ENCODE measurements at regions not wholly inside any gene's neighbourhood (a gene's known extent, or its start where the extent isn't known, plus 50 kb on each side); places are given as distances from the start of the nearest gene placed in this dataset.

DNA sequence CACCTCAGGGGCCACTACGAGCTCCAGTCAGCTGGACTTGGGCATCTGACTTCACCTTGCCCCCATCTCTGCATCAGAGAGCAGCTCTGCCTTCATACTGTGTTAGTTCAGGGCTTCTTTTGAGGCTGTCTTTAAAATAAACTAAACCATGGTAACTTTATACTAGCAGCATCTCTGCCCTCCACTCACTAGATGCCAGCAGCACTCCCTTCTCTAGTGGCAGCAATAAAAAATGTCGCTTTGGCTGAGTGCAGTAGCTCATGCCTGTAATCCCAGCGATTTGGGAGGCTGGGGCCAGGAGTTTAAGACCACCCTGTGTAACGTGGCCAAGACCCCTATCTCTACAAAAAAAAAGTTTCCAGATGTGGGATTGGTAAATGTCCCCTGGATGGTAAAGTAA lies 584.4 kb downstream of the INHBA start:
- no peak overlapping the region for H3K4me3 Mint-ChIP-seq
- Histone ChIP-seq H3K79me1 (ENCODE audit: insufficient read depth, low read depth, low read length, poor library complexity, severe bottlenecking) (no peaks in the 10 kb centered on the region), H4K20me1 (ENCODE audit: control insufficient read depth, insufficient read depth, insufficient read length) (no peaks in the 10 kb centered on the region), H4K5ac (ENCODE audit: insufficient read length, low read depth, low read length) (no peak overlapping the region), H3K18ac (ENCODE audit: insufficient read length, low read depth, low read length) (no peak overlapping the region), H2BK120ac (ENCODE audit: low read depth, low read length, poor library complexity, severe bottlenecking) (no peak overlapping the region), H3K14ac (ENCODE audit: insufficient read depth, low read length) (no peak overlapping the region; the same call in 1 of the 2 replicates), H3K9me3 (ENCODE audit: control insufficient read depth, low read depth, low read length) (no peaks in the 10 kb centered on the region), H3K56ac (ENCODE audit: insufficient read length, low read depth, low read length) (no peak overlapping the region), H3K4ac (ENCODE audit: low read depth, low read length) (no peak overlapping the region), H2AFZ (ENCODE audit: low read length) (no peak overlapping the region), H3K4me1 (ENCODE audit: insufficient read depth, low read length) (no peaks in the 10 kb centered on the region; the same call in 1 of the 2 replicates), H3K23me2 (ENCODE audit: insufficient read length, low read depth, low read length, poor library complexity, severe bottlenecking) (no peaks in the 10 kb centered on the region), H3K27me3 (ENCODE audit: insufficient read depth, low read length) (no peaks in the 10 kb centered on the region), H2BK5ac (ENCODE audit: insufficient read length, low read length) (no peak overlapping the region), H2BK15ac (ENCODE audit: low read depth, low read length) (no peak overlapping the region), H2BK12ac (ENCODE audit: insufficient read length, low read depth, low read length) (no peak overlapping the region), H4K8ac (replicated peaks; ENCODE audit: insufficient read length, low read depth, low read length) (no peak overlapping the region), H3K79me2 (ENCODE audit: insufficient read depth, low read length) (no peaks in the 10 kb centered on the region), H3K9ac (ENCODE audit: extremely low read depth, insufficient read length, low read length) (no peak overlapping the region), H2BK20ac (ENCODE audit: low read depth, low read length, poor library complexity, severe bottlenecking) (no peak overlapping the region), H3K4me2 (ENCODE audit: insufficient read depth, insufficient read length, low read length) (no peak overlapping the region), H3K23ac (ENCODE audit: insufficient read length, low read depth, low read length) (no peak overlapping the region), H3K27ac (ENCODE audit: insufficient read length, low read depth, low read length) (no peak overlapping the region), H3T11ph (ENCODE audit: low read length) (no peak overlapping the region), H4K91ac (ENCODE audit: insufficient read length, low read depth, low read length) (no peak overlapping the region), H2AK5ac (ENCODE audit: insufficient read length, low read length) (no peak overlapping the region)
- H3K27me3 Mint-ChIP-seq (ENCODE audit: low read depth), result no peaks in the 10 kb centered on the region
- DNase-seq, result no peak
- H3K4me1 Mint-ChIP-seq, result peaks cover 13 to 14% of the 10 kb centered on the region in 2 experiments
- no CpG with 5 or more reads among the region's 4 CpGs for WGBS (ENCODE audit: extremely low coverage, insufficient read length, low lambda C conversion rate)
- peaks cover 0 to 3% of the 10 kb centered on the region in 2 experiments; a peak in 2 of 5 replicates for H3K9me3 Mint-ChIP-seq
- H3K27ac Mint-ChIP-seq, result no peak overlapping the region
- TF ChIP-seq, protein P1, sequence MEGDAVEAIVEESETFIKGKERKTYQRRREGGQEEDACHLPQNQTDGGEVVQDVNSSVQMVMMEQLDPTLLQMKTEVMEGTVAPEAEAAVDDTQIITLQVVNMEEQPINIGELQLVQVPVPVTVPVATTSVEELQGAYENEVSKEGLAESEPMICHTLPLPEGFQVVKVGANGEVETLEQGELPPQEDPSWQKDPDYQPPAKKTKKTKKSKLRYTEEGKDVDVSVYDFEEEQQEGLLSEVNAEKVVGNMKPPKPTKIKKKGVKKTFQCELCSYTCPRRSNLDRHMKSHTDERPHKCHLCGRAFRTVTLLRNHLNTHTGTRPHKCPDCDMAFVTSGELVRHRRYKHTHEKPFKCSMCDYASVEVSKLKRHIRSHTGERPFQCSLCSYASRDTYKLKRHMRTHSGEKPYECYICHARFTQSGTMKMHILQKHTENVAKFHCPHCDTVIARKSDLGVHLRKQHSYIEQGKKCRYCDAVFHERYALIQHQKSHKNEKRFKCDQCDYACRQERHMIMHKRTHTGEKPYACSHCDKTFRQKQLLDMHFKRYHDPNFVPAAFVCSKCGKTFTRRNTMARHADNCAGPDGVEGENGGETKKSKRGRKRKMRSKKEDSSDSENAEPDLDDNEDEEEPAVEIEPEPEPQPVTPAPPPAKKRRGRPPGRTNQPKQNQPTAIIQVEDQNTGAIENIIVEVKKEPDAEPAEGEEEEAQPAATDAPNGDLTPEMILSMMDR (conservative IDR thresholded peaks at IDR 0.05), result no peak
- H3K36me3 Mint-ChIP-seq (ENCODE audit: insufficient read depth in 1 of 3, low read depth in 3 of 3), result no peaks in the 10 kb centered on the region; a peak in 1 of 7 replicates

Data from H9 (cell line).